SK-N-SH (cell line): ENCODE measurements at regions not wholly inside any gene's neighbourhood (a gene's known extent, or its start where the extent isn't known, plus 50 kb on each side); places are given as distances from the start of the nearest gene placed in this dataset.

Experiments used
- CTCF ChIA-PET: fragments of 300-600, 350-600 bp; formaldehyde crosslinking; extraction: SDS; loops from one replicate; lab custom pipeline; 2021; lab: Yijun Ruan, JAX
- POLR2A ChIA-PET: fragments of 350-600 bp; sonication (Branson Sonifier 250); formaldehyde crosslinking; extraction: SDS; loops from one replicate; lab custom pipeline; 2020; ENCODE audit warnings: antibody characterized with exemption, inconsistent platforms; lab: Yijun Ruan, JAX
- DNase-seq: peaks from one replicate; pipeline ENCODE4 v3.0.0; 2012
- H2AFZ ChIP-seq: fragments of 200-600 bp; sonication (generic); 2 replicates; pipeline ENCODE4 v1.8.1; 2016; ENCODE audit warnings: antibody characterized with exemption, mild to moderate bottlenecking, low read depth
- H3F3A ChIP-seq: fragments of 200-600 bp; sonication (generic); replicated peaks from 2 replicates; pipeline ENCODE3; 2016; ENCODE audit warnings: antibody characterized with exemption, mild to moderate bottlenecking; ENCODE audit not compliant: insufficient read depth
- H3K27ac ChIP-seq, 2 experiments: fragments of 200-500 bp in 1 of 2; fragments of 200-600 bp in 1 of 2; sonication (Bioruptor generic) in 1 of 2; sonication (generic), shearing (Covaris generic) in 1 of 2; 2 replicates each; pipeline versions ENCODE4 v1.5.1 to v1.6.1; 2014 to 2016; ENCODE audit warnings: low read depth in 2 of 2, inconsistent platforms in 1 of 2, low read length in 1 of 2, mild to moderate bottlenecking in 1 of 2, mixed read lengths in 1 of 2
- H3K27me3 ChIP-seq: fragments of 200-600 bp; sonication (generic), shearing (Covaris generic); 2 replicates; pipeline ENCODE4 v1.6.1; 2016; ENCODE audit warnings: mixed run types; ENCODE audit not compliant: insufficient read depth
- H3K36me3 ChIP-seq, 2 experiments: fragments of 200-500 bp in 1 of 2; fragments of 200-600 bp in 1 of 2; sonication (Bioruptor generic) in 1 of 2; sonication (generic) in 1 of 2; replicated peaks in 1 of 2; 2 replicates each; pipeline versions ENCODE3 to v1.5.1; 2014 to 2016; ENCODE audit warnings: low read length in 1 of 2, mild to moderate bottlenecking in 1 of 2; ENCODE audit not compliant: insufficient read depth in 2 of 2, control insufficient read depth in 1 of 2
- H3K4me1 ChIP-seq, 2 experiments: fragments of 200-500 bp in 1 of 2; fragments of 200-600 bp in 1 of 2; sonication (Bioruptor generic) in 1 of 2; sonication (generic), shearing (Covaris generic) in 1 of 2; 2 replicates each; pipeline versions ENCODE4 v1.5.1 to v1.6.1; 2014 to 2016; ENCODE audit warnings: low read depth in 1 of 2, low read length in 1 of 2, mixed run types in 1 of 2; ENCODE audit not compliant: insufficient read depth in 2 of 2, control insufficient read depth in 1 of 2
- H3K4me2 ChIP-seq: fragments of 200-600 bp; sonication (generic), shearing (Covaris generic); 2 replicates; pipeline ENCODE4 v1.6.1; 2017; ENCODE audit warnings: mixed run types
- H3K4me3 ChIP-seq, 2 experiments: fragments of 200-500 bp in 1 of 2; fragments of 200-600 bp in 1 of 2; sonication (Bioruptor generic) in 1 of 2; sonication (generic), shearing (Covaris generic) in 1 of 2; 2 replicates each; pipeline versions ENCODE4 v1.5.1 to v1.8.1; 2014 to 2016; ENCODE audit warnings: low read depth in 2 of 2, inconsistent platforms in 1 of 2, low read length in 1 of 2, mild to moderate bottlenecking in 1 of 2, mixed read lengths in 1 of 2, moderate library complexity in 1 of 2
- H3K79me2 ChIP-seq: fragments of 200-600 bp; sonication (generic); 2 replicates; pipeline ENCODE4 v1.8.1; 2017; ENCODE audit warnings: mild to moderate bottlenecking; ENCODE audit not compliant: insufficient read depth
- H3K9ac ChIP-seq: fragments of 200-600 bp; sonication (generic); 2 replicates; pipeline ENCODE4 v1.6.1; 2017; ENCODE audit warnings: mixed run types
- H3K9me2 ChIP-seq: fragments of 200-600 bp; sonication (generic); 2 replicates; pipeline ENCODE4 v1.6.1; 2017; ENCODE audit warnings: mixed run types
- H3K9me3 ChIP-seq: fragments of 200-600 bp; sonication (generic); 2 replicates; pipeline ENCODE4 v1.6.1; 2017; ENCODE audit warnings: mixed run types, mild to moderate bottlenecking, moderate library complexity
- H4K20me1 ChIP-seq: fragments of 200-600 bp; sonication (generic); 2 replicates; pipeline ENCODE4 v1.6.1; 2017; ENCODE audit warnings: mild to moderate bottlenecking, mixed run types; ENCODE audit not compliant: insufficient read depth
- ELF1 ChIP-seq: IDR thresholded peaks from 2 replicates; pipeline ENCODE4 v1.4.0; 2012
- EP300 ChIP-seq, 2 experiments: IDR thresholded peaks; 2 replicates each; pipeline versions ENCODE4 v1.4.0 to v1.6.1; 2012; ENCODE audit warnings: borderline replicate concordance in 1 of 2, low read depth in 1 of 2, low read length in 1 of 2
- FOXJ3 ChIP-seq: sonication (generic); formaldehyde crosslinking; IDR thresholded peaks from 2 replicates; pipeline ENCODE4 v1.5.1; 2020; ENCODE audit warnings: mild to moderate bottlenecking, missing genetic modification reagents
- FOXM1 ChIP-seq: IDR thresholded peaks from 2 replicates; pipeline ENCODE4 v1.4.0; 2012; ENCODE audit warnings: low read depth, mild to moderate bottlenecking
- GABPA ChIP-seq: IDR thresholded peaks from 2 replicates; pipeline ENCODE4 v1.4.0; 2012; ENCODE audit warnings: low read depth, mild to moderate bottlenecking
- MEF2A ChIP-seq: IDR thresholded peaks from 2 replicates; pipeline ENCODE4 v1.4.0; 2012; ENCODE audit warnings: low read depth, borderline replicate concordance
- NRF1 ChIP-seq: IDR thresholded peaks from 2 replicates; pipeline ENCODE4 v1.6.1; 2012; ENCODE audit warnings: low read depth, mild to moderate bottlenecking, low read length
- RAD21 ChIP-seq: IDR thresholded peaks from 2 replicates; pipeline ENCODE4 v1.6.1; 2012; ENCODE audit warnings: mild to moderate bottlenecking, low read length
- RCOR1 ChIP-seq: fragments of 150-350 bp; IDR thresholded peaks from 2 replicates; pipeline ENCODE4 v1.6.1; 2017; ENCODE audit warnings: antibody characterized with exemption, low read length
- RXRA ChIP-seq: IDR thresholded peaks from 2 replicates; pipeline ENCODE4 v1.4.0; 2012; ENCODE audit warnings: low read depth, mild to moderate bottlenecking, borderline replicate concordance
- YY1 ChIP-seq: IDR thresholded peaks from 2 replicates; pipeline ENCODE4 v1.4.0; 2012; ENCODE audit warnings: low read depth, mild to moderate bottlenecking
- WGBS: methylation state at CpG from one replicate; pipeline ENCODE4 v1.1.6; 2017; ENCODE audit warnings: low lambda C conversion rate; 5-methylcytosine and 5-hydroxymethylcytosine counted together
- TF ChIP-seq, protein P1 (sequence below): IDR thresholded peaks from 2 replicates; pipeline ENCODE4; 2012
- TF ChIP-seq, protein P2 (sequence below): IDR thresholded peaks from 2 replicates; pipeline ENCODE4 v1.4.0; 2012; ENCODE audit warnings: low read depth, borderline replicate concordance
- TF ChIP-seq, protein P3 (sequence below): fragments of 150-350 bp; IDR thresholded peaks from 2 replicates; pipeline ENCODE4 v1.6.1; 2017; ENCODE audit warnings: antibody characterized with exemption, low read length, low read depth, borderline replicate concordance
- TF ChIP-seq, protein P4 (sequence below): IDR thresholded peaks from 2 replicates; pipeline ENCODE4 v1.6.1; 2012; ENCODE audit warnings: mild to moderate bottlenecking, low read depth, low read length, moderate library complexity
- TF ChIP-seq, protein P5 (sequence below): fragments of 150-350 bp; IDR thresholded peaks from 2 replicates; pipeline ENCODE4 v1.6.1; 2016; ENCODE audit warnings: mild to moderate bottlenecking, low read depth, low read length

DNA sequence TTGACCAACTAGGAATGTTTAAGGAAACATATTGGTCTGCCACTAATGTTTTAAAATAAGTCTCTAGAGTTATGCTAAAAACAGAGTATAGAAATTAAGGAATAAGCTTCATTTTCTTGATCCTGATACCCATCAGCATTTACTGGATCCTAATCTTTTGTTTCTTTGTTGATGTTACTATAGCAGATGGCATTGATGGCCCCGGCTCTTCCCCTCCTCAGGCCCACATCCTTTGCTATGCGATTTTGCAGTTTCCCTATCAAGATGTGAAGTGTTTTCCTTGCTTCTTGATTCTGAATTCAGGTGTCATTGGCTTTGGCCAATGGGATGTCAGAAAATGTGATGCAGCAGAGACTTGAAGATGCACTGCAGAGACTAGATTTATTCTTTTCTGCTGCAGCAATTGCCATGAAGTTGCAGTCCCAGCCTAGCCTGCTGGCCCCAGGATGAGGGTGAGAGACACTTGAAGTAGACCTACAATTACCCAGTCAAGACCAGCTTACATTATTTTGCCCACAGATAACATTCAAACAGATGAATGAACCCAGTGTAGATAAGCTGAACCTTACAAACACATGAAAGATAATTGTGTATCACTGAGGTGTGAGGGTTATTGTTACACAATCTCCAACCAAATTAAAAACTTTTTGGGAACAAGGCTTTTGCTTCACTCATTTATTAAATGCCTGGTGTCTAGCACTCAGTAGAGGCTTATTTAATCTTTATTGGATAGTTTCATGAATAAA lies 115.2 kb upstream of the ITGA4 start:
- no peak for DNase-seq
- no peak overlapping the region for H2AFZ ChIP-seq
- CTCF ChIA-PET, result no interaction called here
- H3K9me2 ChIP-seq, result no peaks in the 10 kb centered on the region
- H3K4me1 ChIP-seq, result no peaks in the 10 kb centered on the region
- no peak overlapping the region for H3K9ac ChIP-seq
- TF ChIP-seq RCOR1, result no peak
- TF ChIP-seq YY1, result no peak
- TF ChIP-seq, protein P1, sequence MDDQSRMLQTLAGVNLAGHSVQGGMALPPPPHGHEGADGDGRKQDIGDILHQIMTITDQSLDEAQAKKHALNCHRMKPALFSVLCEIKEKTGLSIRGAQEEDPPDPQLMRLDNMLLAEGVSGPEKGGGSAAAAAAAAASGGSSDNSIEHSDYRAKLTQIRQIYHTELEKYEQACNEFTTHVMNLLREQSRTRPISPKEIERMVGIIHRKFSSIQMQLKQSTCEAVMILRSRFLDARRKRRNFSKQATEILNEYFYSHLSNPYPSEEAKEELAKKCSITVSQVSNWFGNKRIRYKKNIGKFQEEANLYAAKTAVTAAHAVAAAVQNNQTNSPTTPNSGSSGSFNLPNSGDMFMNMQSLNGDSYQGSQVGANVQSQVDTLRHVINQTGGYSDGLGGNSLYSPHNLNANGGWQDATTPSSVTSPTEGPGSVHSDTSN, result no peak
- TF ChIP-seq RAD21, result no peak
- TF ChIP-seq FOXJ3, result no peak
- TF ChIP-seq, protein P2, sequence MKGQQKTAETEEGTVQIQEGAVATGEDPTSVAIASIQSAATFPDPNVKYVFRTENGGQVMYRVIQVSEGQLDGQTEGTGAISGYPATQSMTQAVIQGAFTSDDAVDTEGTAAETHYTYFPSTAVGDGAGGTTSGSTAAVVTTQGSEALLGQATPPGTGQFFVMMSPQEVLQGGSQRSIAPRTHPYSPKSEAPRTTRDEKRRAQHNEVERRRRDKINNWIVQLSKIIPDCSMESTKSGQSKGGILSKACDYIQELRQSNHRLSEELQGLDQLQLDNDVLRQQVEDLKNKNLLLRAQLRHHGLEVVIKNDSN, result no peak
- TF ChIP-seq RXRA, result no peak
- TF ChIP-seq, protein P3, sequence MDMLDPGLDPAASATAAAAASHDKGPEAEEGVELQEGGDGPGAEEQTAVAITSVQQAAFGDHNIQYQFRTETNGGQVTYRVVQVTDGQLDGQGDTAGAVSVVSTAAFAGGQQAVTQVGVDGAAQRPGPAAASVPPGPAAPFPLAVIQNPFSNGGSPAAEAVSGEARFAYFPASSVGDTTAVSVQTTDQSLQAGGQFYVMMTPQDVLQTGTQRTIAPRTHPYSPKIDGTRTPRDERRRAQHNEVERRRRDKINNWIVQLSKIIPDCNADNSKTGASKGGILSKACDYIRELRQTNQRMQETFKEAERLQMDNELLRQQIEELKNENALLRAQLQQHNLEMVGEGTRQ, result no peak
- TF ChIP-seq FOXM1, result no peak
- no peak for TF ChIP-seq EP300 (IDR thresholded peaks at IDR 0.05; ENCODE audit: borderline replicate concordance in 1 of 2, low read depth in 1 of 2, low read length in 1 of 2)
- no peak for TF ChIP-seq GABPA
- TF ChIP-seq, protein P4, sequence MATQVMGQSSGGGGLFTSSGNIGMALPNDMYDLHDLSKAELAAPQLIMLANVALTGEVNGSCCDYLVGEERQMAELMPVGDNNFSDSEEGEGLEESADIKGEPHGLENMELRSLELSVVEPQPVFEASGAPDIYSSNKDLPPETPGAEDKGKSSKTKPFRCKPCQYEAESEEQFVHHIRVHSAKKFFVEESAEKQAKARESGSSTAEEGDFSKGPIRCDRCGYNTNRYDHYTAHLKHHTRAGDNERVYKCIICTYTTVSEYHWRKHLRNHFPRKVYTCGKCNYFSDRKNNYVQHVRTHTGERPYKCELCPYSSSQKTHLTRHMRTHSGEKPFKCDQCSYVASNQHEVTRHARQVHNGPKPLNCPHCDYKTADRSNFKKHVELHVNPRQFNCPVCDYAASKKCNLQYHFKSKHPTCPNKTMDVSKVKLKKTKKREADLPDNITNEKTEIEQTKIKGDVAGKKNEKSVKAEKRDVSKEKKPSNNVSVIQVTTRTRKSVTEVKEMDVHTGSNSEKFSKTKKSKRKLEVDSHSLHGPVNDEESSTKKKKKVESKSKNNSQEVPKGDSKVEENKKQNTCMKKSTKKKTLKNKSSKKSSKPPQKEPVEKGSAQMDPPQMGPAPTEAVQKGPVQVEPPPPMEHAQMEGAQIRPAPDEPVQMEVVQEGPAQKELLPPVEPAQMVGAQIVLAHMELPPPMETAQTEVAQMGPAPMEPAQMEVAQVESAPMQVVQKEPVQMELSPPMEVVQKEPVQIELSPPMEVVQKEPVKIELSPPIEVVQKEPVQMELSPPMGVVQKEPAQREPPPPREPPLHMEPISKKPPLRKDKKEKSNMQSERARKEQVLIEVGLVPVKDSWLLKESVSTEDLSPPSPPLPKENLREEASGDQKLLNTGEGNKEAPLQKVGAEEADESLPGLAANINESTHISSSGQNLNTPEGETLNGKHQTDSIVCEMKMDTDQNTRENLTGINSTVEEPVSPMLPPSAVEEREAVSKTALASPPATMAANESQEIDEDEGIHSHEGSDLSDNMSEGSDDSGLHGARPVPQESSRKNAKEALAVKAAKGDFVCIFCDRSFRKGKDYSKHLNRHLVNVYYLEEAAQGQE, result no peak
- no peak for TF ChIP-seq ELF1
- TF ChIP-seq, protein P5, sequence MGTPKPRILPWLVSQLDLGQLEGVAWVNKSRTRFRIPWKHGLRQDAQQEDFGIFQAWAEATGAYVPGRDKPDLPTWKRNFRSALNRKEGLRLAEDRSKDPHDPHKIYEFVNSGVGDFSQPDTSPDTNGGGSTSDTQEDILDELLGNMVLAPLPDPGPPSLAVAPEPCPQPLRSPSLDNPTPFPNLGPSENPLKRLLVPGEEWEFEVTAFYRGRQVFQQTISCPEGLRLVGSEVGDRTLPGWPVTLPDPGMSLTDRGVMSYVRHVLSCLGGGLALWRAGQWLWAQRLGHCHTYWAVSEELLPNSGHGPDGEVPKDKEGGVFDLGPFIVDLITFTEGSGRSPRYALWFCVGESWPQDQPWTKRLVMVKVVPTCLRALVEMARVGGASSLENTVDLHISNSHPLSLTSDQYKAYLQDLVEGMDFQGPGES, result no peak
- no peak for TF ChIP-seq MEF2A
- no peak for TF ChIP-seq NRF1
- H3K9me3 ChIP-seq, result no peaks in the 10 kb centered on the region
- H3K27me3 ChIP-seq, result no peaks in the 10 kb centered on the region
- no peak overlapping the region for H3K4me2 ChIP-seq
- no peak overlapping the region for H3K27ac ChIP-seq
- H3K79me2 ChIP-seq, result no peaks in the 10 kb centered on the region
- H3K4me3 ChIP-seq, result no peak overlapping the region
- H3F3A ChIP-seq, result no peaks in the 10 kb centered on the region
- no peaks in the 10 kb centered on the region for H4K20me1 ChIP-seq
- H3K36me3 ChIP-seq, result no peaks in the 10 kb centered on the region
- POLR2A ChIA-PET, result no interaction called here
- 61% methylated on average over 2 of the region's 2 CpGs for WGBS
